ENCODE measurements at regions not wholly inside any gene's neighbourhood (a gene's known extent, or its start where the extent isn't known, plus 50 kb on each side); places are given as distances from the start of the nearest gene placed in this dataset.

DNA sequence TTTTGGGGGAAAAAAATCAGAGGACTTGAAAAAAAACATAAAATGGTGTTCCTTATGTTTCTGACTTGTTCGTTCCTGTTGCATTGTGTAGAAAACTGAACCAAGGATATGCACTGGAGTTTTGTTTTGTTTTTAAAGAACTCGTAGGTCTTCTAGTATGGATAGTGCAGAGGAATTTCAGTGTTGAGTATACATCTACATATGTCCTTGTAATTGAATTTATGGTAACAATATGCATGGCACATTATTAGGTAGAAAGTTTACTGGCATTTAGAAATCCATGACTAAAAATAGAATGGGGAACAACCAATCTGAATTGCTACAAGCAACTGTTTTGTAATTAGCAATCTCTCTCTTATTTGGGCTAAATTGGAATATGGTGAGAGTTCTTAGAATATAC, 188.3 kb upstream of the ZRANB2 start:
- no peak for FAIRE-seq
- DNase-seq (ENCODE audit: insufficient read length, low spot score) = no peak

DNA sequence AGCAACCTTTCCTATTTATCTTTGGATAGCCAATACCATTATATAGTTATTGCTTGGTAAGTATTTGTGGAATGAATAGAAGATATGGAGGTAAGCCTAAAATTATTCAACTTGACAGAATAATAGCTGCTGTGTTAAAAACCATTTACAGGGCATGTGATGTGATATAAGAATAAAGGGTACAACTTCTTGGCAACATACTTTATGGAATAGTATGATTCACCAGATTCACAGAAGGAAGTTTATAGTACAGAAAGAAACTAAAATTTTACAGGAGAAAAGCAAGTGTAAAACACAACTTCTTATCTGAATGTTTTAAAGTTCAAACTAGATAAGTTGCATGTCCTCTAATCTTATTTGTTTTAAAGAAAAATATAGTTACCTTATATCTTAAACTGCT, 186.4 kb upstream of the ZRANB2 start:
- no peak for FAIRE-seq
- no peak for DNase-seq (ENCODE audit: insufficient read length, low spot score)

DNA sequence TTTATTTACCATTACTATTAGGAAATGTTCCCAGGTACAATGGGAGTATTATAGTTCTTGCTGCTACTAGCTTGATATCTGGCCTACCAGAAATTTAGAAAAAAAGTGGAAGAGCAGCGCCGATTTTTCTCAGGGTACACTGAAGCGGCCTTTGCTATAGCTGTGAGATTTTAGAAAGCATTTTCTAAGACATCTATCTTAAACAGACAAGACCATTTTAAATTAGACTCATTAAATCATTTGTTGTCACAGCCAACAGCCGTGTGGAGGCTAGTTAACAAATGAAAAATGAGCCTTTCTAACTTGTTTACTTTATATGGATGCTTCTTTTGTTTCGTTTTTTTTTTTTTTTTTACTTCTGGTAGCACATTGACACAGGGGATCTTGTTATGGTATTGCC, 183.2 kb upstream of the ZRANB2 start:
- DNase-seq (ENCODE audit: insufficient read length, low spot score) (no peak), FAIRE-seq (no peak)

DNA sequence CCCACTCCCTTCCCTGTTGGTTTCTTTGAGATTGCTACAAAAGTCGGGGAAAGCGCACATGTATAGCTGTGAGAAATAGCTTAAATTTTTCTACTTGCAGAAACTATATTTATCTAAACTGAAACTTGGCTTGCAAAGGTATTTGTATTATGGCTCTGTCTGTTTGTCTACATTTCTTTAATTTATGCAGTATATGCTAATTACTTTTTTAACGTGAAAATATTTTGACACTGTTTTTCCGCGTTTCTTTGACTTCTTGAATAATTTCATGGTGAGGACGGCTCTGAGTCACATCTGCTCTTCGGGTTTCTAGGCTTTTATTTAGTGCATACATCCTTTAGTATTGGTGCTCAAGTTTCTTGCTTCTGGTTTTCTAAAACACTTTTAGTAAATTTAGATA, 182.1 kb upstream of the ZRANB2 start:
- no peak for FAIRE-seq
- DNase-seq (ENCODE audit: insufficient read length, low spot score) = no peak

DNA sequence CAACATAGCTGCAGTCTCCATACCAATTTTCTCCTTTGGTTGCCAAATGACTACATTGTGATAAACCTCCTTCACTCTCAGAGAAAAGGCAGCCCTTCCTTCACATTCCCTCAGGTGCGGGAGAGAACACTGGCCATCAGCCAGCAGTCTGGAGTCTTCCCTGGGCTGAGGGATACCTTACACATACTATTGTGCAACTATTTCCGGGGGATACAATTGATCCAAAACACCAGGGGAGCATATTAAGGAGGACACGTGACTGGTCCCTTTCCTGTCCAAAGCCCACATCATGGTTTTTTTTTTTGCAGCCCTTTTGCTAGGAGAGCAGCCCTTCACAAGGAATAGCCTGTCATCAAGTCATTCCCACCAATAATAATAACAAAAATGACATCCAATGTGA, 172.1 kb upstream of the ZRANB2 start:
- DNase-seq (ENCODE audit: insufficient read length, low spot score) = no peak
- no peak for FAIRE-seq

DNA sequence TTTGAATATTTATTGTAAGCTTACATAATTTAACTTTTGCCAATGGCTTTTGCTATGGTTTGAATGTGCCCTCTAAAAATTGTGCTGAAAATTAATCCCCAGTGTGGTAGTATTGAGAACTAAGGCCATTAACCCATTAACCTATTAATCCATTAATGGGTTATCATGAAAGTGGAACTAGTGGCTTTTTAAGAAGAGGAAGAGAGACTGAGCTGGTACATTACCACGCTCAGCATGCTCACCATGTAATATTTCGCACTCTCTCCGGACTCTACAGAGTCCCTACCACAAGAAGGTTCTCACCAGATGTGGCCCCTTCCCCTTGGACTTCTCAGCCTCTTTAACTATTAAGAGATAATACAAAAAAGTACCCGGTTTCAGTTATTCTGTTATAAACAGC, 164.4 kb upstream of the ZRANB2 start:
- DNase-seq (ENCODE audit: insufficient read length, low spot score) = no peak
- no peak for FAIRE-seq

DNA sequence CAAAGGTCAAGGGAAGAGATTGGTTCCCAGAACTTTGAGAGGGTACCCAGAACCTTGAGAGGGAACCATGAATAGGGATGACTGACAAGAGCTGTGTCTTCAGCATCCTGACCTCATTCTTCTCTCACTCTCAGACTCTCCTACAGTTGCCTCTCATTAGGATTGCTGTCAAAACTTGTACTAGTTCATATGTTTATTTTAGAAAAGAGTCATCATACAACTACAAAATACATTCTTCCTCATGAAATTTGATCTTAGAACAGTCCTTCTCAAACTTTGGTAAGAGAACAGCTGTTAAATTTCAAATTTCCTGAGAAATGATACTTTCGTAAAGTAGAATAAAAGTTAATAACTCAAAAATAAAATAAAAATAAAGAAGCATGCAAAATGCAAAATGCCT, 161.4 kb upstream of the ZRANB2 start:
- FAIRE-seq (no peak), DNase-seq (ENCODE audit: insufficient read length, low spot score) (no peak)

DNA sequence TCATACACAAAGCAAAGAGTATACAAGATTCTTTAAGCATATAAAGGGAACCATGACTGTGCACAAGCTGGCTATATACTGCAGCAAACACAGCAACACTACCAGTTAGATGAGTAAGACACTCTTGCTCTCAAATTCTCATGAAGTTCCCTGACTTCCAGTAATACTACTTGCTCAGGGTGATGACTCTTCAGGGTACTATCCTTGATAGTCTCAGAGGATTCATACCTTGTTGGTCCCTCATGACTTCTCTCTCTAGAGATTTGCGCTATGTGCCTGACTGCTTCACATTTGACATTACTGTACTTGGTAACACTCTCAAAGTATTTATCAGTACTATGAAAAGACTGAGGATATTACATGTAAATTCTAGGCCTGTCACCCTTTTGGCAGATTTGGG, 159.8 kb upstream of the ZRANB2 start:
- no peak for FAIRE-seq
- DNase-seq (ENCODE audit: insufficient read length, low spot score) = no peak

DNA sequence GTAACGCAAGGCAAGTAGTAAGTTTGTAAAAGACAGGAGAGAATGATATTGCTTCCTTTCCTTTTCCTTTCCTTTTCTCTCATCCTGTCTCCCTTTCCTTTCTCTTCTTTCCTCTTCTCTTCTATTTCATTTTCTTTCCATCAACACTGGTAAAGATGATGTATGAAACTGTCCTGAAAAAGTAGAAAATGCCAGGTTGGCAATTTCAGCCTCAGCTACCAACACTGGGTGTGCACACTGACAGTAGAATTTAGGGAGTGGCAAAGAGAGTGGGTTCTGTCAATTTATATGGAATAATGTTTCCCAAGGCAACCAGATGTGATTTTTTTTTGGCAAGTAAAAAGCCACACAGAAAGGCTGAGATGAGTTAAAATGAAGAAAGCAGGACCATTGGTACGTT, 155.7 kb upstream of the ZRANB2 start:
- DNase-seq (ENCODE audit: insufficient read length, low spot score) (no peak), FAIRE-seq (no peak)

DNA sequence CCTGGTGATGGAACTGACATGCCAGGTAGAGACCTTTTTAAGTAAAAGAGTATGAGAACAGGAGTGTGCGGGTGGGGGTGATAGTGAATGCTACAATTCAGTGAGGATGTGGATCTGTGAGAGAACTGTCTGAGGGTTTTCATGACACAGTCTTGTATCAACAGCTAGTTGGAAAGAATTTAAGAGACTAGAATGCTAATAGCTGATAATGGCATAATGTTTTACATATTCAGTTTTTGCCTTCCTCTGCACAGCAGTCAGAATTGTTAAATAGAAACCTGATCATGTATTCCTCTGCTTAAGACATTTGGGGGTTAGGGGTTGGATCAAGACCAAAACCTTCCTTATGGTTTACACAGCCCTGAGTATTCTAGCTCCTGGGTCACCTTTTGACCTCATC, 152.8 kb upstream of the ZRANB2 start:
- FAIRE-seq = no peak
- DNase-seq (ENCODE audit: insufficient read length, low spot score) = no peak

DNA sequence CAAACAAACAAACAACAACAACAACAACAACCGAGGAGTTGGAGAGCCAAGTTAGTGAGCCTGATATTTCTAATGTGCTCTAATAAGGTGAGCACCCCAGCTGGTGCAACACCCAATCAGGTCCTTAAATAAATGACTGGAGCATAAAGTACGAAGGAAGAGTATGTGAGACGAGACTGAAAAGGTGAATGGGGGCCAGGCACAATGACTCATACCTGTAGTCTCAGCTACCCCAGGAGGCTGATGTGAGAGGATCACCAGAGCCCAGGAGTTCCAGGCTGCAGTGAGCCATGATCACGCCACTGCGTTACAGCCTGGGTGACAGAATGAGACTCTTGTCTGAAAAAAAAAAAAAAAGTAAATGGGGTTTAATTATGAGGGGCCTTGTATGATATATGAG, 152.0 kb upstream of the ZRANB2 start:
- no peak for DNase-seq (ENCODE audit: insufficient read length, low spot score)
- no peak for FAIRE-seq

DNA sequence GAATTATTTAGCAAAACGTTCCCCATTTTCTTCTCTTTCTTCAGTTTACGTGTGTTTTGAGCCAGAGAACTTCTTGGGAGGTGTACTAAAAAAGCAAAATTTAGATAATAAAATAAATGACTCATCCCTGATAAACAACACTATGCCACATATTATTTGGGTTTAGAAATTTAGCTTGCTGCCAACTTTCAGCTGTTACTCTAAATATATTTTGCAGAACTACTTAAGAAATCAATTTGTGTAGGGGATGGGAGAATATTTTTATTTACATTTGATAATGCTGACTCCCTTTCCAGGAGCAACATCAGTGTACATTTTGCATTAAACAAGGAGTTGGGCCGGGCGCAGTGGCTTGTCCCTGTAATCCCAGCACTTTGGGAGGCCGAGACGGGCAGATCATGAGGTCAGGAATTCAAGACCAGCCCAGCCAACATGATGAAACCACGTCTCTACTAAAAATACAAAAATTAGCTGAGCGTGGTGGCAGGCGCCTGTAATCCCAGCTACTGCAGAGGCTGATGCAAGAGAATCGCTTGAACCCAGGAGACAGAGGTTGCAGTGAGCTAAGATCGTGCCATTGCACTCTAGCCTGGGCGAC, 151.4 kb upstream of the ZRANB2 start:
- FAIRE-seq (no peak), DNase-seq (ENCODE audit: insufficient read length, low spot score) (no peak)

DNA sequence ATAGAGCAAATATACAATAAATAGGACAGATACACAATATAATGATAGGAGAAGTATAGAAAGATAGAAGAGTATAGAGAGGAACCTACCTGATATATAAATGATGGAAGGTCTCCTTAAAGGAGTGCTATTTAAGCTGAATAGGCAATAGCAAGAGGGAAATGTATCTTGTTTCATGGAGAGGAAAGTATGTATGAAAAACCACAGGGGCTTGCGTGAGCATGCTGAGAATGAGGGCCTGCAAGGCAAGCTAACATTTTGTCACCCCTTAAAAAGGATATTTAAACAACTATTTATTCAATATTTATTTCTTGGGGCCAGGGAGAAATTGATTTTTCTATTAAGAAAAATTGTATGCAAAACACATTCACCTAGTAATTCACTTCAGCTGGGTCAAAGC, 150.9 kb upstream of the ZRANB2 start:
- DNase-seq (ENCODE audit: insufficient read length, low spot score) (no peak), FAIRE-seq (no peak)

DNA sequence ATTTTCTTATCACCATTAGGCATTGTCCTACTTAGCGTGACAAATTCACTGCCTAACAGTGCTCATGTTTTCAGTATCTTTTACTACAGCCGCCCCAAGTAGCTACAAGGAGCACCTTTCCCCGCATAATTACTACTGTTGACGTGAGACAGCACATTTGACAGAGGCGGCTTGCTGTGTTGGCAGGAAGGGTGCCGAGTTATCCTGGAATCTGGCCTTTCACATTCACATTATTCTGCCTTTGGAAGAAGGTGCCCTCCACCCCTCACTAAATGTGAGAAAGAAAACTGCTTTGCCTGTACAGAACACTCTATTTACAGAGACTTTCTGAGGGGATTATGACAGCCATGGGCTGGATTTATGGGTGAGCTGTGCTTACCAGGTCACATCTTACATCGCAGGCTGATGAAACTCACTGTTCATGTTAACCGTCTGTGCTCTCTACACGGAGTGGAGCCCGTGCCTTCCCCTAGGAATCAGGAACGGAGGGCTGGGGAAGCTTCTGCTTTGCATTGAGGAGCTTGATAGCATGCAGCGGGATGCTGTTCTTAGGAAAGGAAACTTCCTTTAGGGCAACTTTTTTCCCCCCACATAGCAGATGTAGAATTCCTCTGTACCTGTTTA, 148.0 kb upstream of the ZRANB2 start:
- no peak for DNase-seq (ENCODE audit: insufficient read length, low spot score)
- no peak for FAIRE-seq

DNA sequence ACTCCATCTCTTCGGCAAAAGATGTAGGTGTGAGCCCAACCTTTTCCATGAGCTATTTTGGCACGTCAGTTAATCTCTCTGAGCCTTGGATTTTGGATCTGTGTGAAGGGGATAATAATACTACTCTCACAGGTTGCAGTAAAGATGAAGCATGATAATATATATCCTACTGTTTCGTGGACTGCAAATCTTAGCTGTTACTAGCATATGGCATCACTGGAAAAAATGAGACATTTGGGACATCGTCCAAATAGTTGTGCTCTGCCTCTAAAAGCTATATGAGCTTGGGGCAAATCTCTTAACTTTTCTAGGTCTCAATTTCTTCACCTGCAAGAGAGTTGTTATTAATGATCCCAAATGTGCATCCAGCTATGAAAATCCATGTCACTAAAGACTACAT, 147.4 kb upstream of the ZRANB2 start:
- no peak for FAIRE-seq
- DNase-seq (ENCODE audit: insufficient read length, low spot score) = no peak

DNA sequence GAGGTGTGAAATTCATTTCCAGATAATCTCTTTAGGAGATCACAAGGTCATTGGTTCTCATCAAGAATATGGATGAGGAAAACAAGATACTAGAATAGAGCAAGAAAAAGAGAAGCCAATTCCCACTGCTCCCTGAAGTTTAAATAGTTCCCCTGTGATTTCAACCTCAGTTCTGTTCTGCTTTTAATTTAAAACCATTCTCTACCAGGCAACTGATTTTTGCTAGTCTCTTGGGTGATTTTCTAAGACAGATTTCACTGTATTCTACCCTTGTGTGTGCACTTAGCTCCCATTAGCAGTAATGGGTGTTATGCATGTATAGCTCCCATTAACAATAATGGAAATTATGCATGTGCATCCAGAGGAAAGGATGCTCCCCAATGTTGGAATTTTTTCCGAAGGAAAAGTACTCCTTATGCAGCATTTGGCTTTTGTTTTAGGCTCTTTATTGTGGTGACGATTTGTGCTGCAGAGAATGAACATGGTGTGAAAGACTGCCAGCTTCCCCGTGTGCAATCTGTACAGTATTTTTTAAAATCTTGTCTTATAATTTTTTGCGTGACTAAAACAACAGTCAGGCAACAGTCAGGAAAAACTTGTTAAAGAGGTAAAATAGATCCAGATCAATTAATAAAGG, 144.0 kb upstream of the ZRANB2 start:
- FAIRE-seq (no peak), DNase-seq (ENCODE audit: insufficient read length, low spot score) (no peak)

DNA sequence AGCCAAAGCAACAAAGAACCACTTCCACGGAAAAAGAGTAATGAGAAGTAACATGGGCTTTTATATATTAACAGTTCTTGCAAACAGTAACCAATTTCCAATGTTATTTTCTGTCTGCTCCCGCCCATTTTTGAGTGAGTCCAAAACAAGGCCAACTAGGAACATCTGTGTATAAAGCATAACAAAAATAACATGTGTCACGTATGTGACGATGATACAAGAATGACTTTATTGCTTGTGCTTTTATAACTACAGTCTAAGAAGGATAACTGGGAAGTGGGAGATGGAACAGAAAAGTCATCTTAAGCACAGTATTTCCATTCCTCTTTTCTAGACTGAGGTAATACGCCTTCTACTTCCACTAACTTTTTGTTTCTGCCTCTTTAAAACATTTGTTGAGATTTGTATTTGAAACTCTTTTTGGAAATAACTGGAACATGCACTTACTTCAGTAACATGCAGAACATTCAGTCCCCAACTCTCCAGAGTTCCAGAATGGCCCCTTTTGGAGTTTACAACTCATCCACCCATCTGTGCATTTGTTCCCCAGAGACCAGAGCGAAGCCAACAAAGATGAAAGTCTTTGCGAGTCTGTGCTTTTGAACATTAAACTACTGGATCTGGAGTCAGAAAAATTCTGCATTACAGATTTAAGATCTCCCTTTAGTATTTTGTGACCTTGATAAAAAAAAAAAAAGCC, 143.0 kb upstream of the ZRANB2 start:
- no peak for FAIRE-seq
- no peak for DNase-seq (ENCODE audit: insufficient read length, low spot score)

DNA sequence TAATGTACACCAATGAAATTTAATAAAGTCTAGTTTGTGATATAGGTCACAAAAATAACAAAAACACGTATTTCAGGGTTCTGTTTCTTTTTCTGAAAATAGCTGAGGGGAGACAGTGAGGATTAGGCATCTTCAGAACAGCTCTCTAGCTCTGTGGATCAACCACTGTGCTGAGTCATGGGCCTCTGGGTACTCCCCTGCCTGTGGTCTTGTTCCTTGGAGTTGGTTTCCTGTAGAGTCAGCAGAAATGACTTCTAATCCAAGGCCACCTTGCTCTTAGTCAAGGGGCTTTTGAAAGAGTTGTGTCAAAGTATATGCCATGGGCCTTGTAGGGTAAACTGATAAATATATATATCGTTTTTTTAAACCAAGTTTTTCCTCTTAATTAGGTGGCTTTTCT, 141.8 kb upstream of the ZRANB2 start:
- DNase-seq (ENCODE audit: insufficient read length, low spot score) = no peak
- no peak for FAIRE-seq

DNA sequence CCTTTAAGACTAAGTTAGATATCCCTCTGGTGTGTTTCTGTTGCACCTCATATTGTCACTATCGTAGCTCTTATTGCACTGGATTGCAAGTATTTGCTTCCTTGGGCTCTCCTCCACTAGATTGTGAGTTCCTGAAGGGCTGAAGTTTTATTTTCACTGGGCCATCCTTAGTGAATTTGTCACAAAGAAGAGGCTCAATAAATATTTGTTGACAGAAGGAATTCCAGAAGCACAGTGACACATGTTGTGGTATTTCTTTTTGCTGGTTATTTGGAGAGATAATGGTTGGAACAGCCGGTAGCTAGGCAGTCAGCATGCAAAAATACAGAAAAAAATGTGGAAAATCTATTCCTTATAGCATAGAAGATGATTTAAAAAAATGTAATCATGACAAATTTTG, 129.9 kb upstream of the ZRANB2 start:
- FAIRE-seq = no peak
- no peak for DNase-seq (ENCODE audit: insufficient read length, low spot score)

DNA sequence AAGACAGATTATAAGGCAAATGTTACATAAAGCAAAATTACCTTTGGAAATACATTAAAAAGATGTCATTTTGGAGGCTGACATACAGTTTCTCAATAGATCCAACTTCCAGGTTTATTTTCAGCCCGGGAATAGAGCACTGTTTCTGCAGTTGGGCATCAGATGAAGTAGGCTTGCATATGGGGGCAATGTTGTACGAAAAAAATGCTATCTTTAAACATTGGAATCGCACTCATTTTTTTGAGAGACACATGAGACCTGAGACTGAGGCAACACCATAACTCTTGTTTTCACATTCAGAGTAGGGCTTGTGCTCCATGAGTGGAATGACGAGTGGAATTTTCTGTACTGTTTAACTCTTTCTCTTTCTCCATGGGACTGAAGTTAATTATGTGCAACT, 122.4 kb upstream of the ZRANB2 start:
- DNase-seq (ENCODE audit: insufficient read length, low spot score) = no peak
- no peak for FAIRE-seq

DNA sequence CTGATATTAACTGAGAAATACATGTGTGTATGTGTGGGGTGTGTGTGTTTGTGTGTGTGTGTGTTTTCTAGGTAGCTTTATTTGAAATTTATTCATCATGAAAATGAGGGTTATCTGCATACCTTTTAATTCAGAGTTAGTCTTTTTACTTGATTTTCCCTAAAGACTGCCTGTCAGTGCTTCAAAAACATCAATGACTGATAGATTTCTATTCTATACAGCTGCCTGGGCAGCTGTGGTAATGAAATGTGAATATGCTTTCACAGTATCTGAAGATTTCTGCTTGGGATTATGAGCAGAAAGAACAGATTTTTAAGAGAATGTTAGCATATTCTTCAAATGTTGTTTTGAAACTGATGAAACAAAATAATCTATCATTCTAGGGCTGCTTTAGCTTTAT, 119.7 kb upstream of the ZRANB2 start:
- DNase-seq (ENCODE audit: insufficient read length, low spot score) (no peak), FAIRE-seq (no peak)

DNA sequence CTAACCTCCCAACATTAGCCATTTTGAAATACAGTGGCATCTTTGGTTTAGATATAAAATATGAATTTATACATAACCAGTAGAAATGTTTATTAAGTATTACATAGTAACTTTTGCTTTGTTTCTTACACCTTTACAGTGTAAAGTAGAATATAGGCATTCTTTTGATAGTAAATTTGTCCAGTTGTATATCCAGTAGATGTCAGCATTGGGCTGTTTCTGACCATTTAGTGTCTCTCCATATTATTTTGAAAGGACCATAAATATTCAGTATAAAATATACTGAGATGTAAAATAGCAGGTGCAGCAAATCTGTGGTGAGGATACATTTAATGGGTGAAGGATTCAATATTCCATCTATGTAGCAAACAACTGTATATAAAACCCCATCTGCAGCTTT, 115.8 kb upstream of the ZRANB2 start:
- FAIRE-seq (no peak), DNase-seq (ENCODE audit: insufficient read length, low spot score) (no peak)

All from GM19239 (cell line).